ENCODE measurements at regions not wholly inside any gene's neighbourhood (a gene's known extent, or its start where the extent isn't known, plus 50 kb on each side); places are given as distances from the start of the nearest gene placed in this dataset.
"Not testable (repeated sequence)": the region's sequence is repeated elsewhere in the genome, so short reads cannot be mapped to it uniquely, and the experiment has no call there.

GRCh38 chr13:82187227-82187626, 1695.0 kb downstream of the SLITRK1 start:
- ChIA-PET CTCF (ENCODE audit: unreplicated experiment) (no interaction called here), POLR2A (no interaction called here)
- no TSS peak for BruUV-seq (replicated peaks)
- no peak overlapping the region for H2AFZ ChIP-seq (ENCODE audit: low read length)
- no peak overlapping the region for H3K4me3 ChIP-seq (ENCODE audit: low read depth, low read length, poor library complexity, severe bottlenecking)
- H3K79me2 ChIP-seq (ENCODE audit: insufficient read depth, low read depth, low read length), result no peaks in the 10 kb centered on the region
- H3K4me1 ChIP-seq (ENCODE audit: insufficient read depth, low read length, poor library complexity, severe bottlenecking), result no peaks in the 10 kb centered on the region
- no peaks in the 10 kb centered on the region for H4K20me1 ChIP-seq (ENCODE audit: insufficient read depth, low read length)
- no peak overlapping the region for H3K27ac ChIP-seq (ENCODE audit: low read depth, low read length, poor library complexity, severe bottlenecking)
- H3K9me3 ChIP-seq (ENCODE audit: low read length), result 0 out of 2 replicates have a peak, but pooled peaks cover 4% of the 10 kb centered on the region
- TF ChIP-seq, protein P1, sequence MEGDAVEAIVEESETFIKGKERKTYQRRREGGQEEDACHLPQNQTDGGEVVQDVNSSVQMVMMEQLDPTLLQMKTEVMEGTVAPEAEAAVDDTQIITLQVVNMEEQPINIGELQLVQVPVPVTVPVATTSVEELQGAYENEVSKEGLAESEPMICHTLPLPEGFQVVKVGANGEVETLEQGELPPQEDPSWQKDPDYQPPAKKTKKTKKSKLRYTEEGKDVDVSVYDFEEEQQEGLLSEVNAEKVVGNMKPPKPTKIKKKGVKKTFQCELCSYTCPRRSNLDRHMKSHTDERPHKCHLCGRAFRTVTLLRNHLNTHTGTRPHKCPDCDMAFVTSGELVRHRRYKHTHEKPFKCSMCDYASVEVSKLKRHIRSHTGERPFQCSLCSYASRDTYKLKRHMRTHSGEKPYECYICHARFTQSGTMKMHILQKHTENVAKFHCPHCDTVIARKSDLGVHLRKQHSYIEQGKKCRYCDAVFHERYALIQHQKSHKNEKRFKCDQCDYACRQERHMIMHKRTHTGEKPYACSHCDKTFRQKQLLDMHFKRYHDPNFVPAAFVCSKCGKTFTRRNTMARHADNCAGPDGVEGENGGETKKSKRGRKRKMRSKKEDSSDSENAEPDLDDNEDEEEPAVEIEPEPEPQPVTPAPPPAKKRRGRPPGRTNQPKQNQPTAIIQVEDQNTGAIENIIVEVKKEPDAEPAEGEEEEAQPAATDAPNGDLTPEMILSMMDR (conservative IDR thresholded peaks at IDR 0.05; ENCODE audit: low read length), result no peak
- TF ChIP-seq EZH2phosphoT487 (IDR thresholded peaks at IDR 0.05; ENCODE audit: borderline replicate concordance, low read depth, low read length), result no peak
- no peaks in the 10 kb centered on the region for H3K36me3 ChIP-seq (ENCODE audit: insufficient read depth, low read length)
- no peak overlapping the region for H3K4me2 ChIP-seq (ENCODE audit: low read length)
- intact Hi-C loops (cut with micrococcal nuclease; ENCODE audit: unreplicated experiment), result no loop called here
- no peaks in the 10 kb centered on the region for H3K9me2 ChIP-seq (ENCODE audit: insufficient read depth, low read length)
- DNase-seq (ENCODE audit: low spot score), result no peak

DNA sequence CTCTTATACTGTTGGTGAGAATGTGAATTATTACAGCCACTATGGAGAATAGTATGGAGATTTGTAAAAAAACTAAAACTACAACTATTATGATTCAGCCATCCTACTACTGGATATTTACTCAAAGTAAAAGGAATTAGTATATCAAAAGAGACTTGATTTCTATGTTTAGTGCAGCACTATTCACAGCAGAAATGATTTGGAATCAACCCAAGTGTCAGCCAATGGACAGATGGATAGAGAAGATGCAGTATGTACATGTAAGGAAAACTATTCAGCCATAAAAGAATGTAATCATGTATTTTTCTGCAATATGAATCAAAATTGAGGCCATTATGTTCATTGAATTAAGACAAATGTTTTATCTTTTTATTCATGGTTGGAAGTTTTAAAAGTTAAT, 1705.5 kb downstream of the SLITRK1 start:
- no peaks in the 10 kb centered on the region for H3K79me2 ChIP-seq (ENCODE audit: insufficient read depth, low read depth, low read length)
- H3K27ac ChIP-seq (ENCODE audit: low read depth, low read length, poor library complexity, severe bottlenecking), result no peak overlapping the region
- no peak overlapping the region for H3K4me3 ChIP-seq (ENCODE audit: low read depth, low read length, poor library complexity, severe bottlenecking)
- intact Hi-C loops (cut with micrococcal nuclease; ENCODE audit: unreplicated experiment), result no loop called here
- no peaks in the 10 kb centered on the region for H3K9me3 ChIP-seq (ENCODE audit: low read length)
- no peak overlapping the region for H2AFZ ChIP-seq (ENCODE audit: low read length)
- POLR2A ChIA-PET, result no interaction called here
- no peaks in the 10 kb centered on the region for H3K36me3 ChIP-seq (ENCODE audit: insufficient read depth, low read length)
- CTCF ChIA-PET (ENCODE audit: unreplicated experiment), result no interaction called here
- no peaks in the 10 kb centered on the region for H3K4me1 ChIP-seq (ENCODE audit: insufficient read depth, low read length, poor library complexity, severe bottlenecking)
- H4K20me1 ChIP-seq (ENCODE audit: insufficient read depth, low read length), result no peaks in the 10 kb centered on the region
- no TSS peak for BruUV-seq (replicated peaks)
- no peak for DNase-seq (ENCODE audit: low spot score)
- no peaks in the 10 kb centered on the region for H3K9me2 ChIP-seq (ENCODE audit: insufficient read depth, low read length)
- TF ChIP-seq EZH2phosphoT487 (IDR thresholded peaks at IDR 0.05; ENCODE audit: borderline replicate concordance, low read depth, low read length), result no peak
- no peak overlapping the region for H3K4me2 ChIP-seq (ENCODE audit: low read length)

- no TSS peak for BruUV-seq (replicated peaks)
Observed at GRCh38 chr13:82165396-82166174, 1716.7 kb downstream of the SLITRK1 start.

GRCh38 chr13:82164780-82165395, 1717.4 kb downstream of the SLITRK1 start:
- H4K20me1 ChIP-seq (ENCODE audit: insufficient read depth, low read length); H3K27ac ChIP-seq (ENCODE audit: low read depth, low read length, poor library complexity, severe bottlenecking); H3K79me2 ChIP-seq (ENCODE audit: insufficient read depth, low read depth, low read length); H3K36me3 ChIP-seq (ENCODE audit: insufficient read depth, low read length); CTCF ChIA-PET (ENCODE audit: unreplicated experiment); DNase-seq (ENCODE audit: low spot score); H2AFZ ChIP-seq (ENCODE audit: low read length); H3K9me2 ChIP-seq (ENCODE audit: insufficient read depth, low read length); H3K4me3 ChIP-seq (ENCODE audit: low read depth, low read length, poor library complexity, severe bottlenecking); H3K4me1 ChIP-seq (ENCODE audit: insufficient read depth, low read length, poor library complexity, severe bottlenecking); H3K4me2 ChIP-seq (ENCODE audit: low read length); intact Hi-C loops (cut with micrococcal nuclease; ENCODE audit: unreplicated experiment); POLR2A ChIA-PET; H3K9me3 ChIP-seq (ENCODE audit: low read length); BruUV-seq (replicated peaks): not testable (repeated sequence)

More at GRCh38 chr13:82165396-82166174, 1716.7 kb downstream of the SLITRK1 start:
- Histone ChIP-seq H3K9me2 (ENCODE audit: insufficient read depth, low read length) (no peaks in the 10 kb centered on the region), H3K4me2 (ENCODE audit: low read length) (no peak overlapping the region), H3K79me2 (ENCODE audit: insufficient read depth, low read depth, low read length) (no peaks in the 10 kb centered on the region), H3K36me3 (ENCODE audit: insufficient read depth, low read length) (no peaks in the 10 kb centered on the region), H3K27ac (ENCODE audit: low read depth, low read length, poor library complexity, severe bottlenecking) (no peak overlapping the region), H4K20me1 (ENCODE audit: insufficient read depth, low read length) (no peaks in the 10 kb centered on the region), H2AFZ (ENCODE audit: low read length) (no peak overlapping the region), H3K4me3 (ENCODE audit: low read depth, low read length, poor library complexity, severe bottlenecking) (no peak overlapping the region), H3K9me3 (ENCODE audit: low read length) (no peaks in the 10 kb centered on the region), H3K4me1 (ENCODE audit: insufficient read depth, low read length, poor library complexity, severe bottlenecking) (no peaks in the 10 kb centered on the region)
- ChIA-PET CTCF (ENCODE audit: unreplicated experiment) (no interaction called here), POLR2A (no interaction called here)
- intact Hi-C loops (cut with micrococcal nuclease; ENCODE audit: unreplicated experiment), result no loop called here
- TF ChIP-seq, protein P1 (conservative IDR thresholded peaks at IDR 0.05; ENCODE audit: low read length), result no peak
- no peak for TF ChIP-seq EZH2phosphoT487 (IDR thresholded peaks at IDR 0.05; ENCODE audit: borderline replicate concordance, low read depth, low read length)
- DNase-seq (ENCODE audit: low spot score), result no peak
